ENCODE measurements at regions not wholly inside any gene's neighbourhood (a gene's known extent, or its start where the extent isn't known, plus 50 kb on each side); places are given as distances from the start of the nearest gene placed in this dataset.

DNA sequence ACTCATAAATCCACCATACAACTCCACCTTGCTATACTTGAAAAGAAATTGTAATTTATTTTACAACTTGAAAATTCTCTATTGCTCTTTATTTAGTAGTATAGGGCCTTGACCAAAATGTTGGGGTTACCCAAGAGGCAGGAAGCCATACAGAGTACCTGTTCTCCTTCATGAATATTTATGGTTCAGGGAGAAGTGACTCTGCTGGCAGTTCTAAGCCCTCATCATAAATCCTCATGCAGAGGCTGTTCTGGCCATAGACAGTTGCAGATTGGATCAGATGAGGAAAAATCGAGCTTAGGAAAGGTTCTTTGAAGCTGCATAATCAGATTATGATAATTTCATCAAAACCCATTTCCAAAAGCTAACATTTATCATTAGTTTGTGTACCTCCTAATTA lies 449.4 kb upstream of the TENM4 start:
- Mint-ChIP-seq H3K4me3 (no peak overlapping the region), H3K27ac (ENCODE audit: unreplicated experiment) (no peak overlapping the region), H3K4me1 (no peaks in the 10 kb centered on the region), H3K27me3 (ENCODE audit: low read depth) (no peaks in the 10 kb centered on the region), H3K9me3 (no peaks in the 10 kb centered on the region), H3K36me3 (ENCODE audit: low read depth) (no peaks in the 10 kb centered on the region)
- TF ChIP-seq, protein P1, sequence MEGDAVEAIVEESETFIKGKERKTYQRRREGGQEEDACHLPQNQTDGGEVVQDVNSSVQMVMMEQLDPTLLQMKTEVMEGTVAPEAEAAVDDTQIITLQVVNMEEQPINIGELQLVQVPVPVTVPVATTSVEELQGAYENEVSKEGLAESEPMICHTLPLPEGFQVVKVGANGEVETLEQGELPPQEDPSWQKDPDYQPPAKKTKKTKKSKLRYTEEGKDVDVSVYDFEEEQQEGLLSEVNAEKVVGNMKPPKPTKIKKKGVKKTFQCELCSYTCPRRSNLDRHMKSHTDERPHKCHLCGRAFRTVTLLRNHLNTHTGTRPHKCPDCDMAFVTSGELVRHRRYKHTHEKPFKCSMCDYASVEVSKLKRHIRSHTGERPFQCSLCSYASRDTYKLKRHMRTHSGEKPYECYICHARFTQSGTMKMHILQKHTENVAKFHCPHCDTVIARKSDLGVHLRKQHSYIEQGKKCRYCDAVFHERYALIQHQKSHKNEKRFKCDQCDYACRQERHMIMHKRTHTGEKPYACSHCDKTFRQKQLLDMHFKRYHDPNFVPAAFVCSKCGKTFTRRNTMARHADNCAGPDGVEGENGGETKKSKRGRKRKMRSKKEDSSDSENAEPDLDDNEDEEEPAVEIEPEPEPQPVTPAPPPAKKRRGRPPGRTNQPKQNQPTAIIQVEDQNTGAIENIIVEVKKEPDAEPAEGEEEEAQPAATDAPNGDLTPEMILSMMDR (conservative IDR thresholded peaks at IDR 0.05): no peak
- DNase-seq (ENCODE audit: low read depth, low spot score): no peak

DNA sequence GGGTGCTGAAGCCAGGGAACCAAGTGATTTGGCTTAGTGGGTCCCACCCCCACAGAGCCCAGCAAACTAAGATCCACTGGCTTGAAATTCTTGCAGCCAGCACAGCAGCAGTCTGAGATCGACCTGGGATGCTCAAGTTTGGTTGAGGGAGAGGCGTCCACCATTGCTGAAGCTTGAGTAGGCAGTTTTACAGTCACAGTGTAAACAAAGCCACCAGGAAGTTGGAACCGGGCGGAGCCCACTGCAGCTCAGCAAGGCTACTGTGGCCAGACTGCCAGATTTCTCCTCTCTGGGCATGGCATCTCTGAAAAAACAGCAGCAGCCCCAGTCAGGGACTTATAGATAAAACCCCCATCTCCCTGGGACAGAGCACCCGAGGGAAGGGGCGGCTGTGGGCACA lies 424.1 kb upstream of the TENM4 start:
- no peak overlapping the region for H3K27ac Mint-ChIP-seq (ENCODE audit: unreplicated experiment)
- H3K4me1 Mint-ChIP-seq: no peaks in the 10 kb centered on the region
- H3K27me3 Mint-ChIP-seq (ENCODE audit: low read depth): no peaks in the 10 kb centered on the region
- DNase-seq (ENCODE audit: low read depth, low spot score): no peak
- TF ChIP-seq, protein P1 (conservative IDR thresholded peaks at IDR 0.05): no peak
- peaks cover 10% of the 10 kb centered on the region for H3K9me3 Mint-ChIP-seq
- H3K36me3 Mint-ChIP-seq (ENCODE audit: low read depth): peaks cover 2% of the 10 kb centered on the region
- no peak overlapping the region for H3K4me3 Mint-ChIP-seq

DNA sequence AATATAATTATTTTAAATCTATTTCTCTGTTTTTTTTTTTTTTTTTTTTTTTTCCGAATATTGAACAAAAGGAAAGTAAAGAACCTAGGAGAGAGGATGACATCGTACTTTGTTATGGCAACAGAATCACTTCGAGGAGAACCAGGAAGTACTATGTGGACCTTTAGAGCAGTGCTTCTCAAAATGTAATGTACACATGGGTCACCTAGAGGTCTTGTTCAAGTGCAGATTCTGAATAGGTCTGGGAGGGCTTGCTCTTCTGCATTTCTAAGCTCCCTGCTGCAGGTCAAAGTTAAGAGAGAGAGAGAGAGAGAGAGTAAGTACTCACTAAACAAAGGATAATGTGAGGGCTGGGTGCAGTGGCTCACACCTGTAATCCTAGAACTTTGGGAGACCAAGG lies 419.5 kb upstream of the TENM4 start:
- Mint-ChIP-seq H3K27me3 (ENCODE audit: low read depth) (peaks cover 2% of the 10 kb centered on the region), H3K4me3 (no peak overlapping the region), H3K9me3 (no peaks in the 10 kb centered on the region), H3K36me3 (ENCODE audit: low read depth) (no peaks in the 10 kb centered on the region), H3K4me1 (no peaks in the 10 kb centered on the region), H3K27ac (ENCODE audit: unreplicated experiment) (no peak overlapping the region)
- TF ChIP-seq, protein P1 (conservative IDR thresholded peaks at IDR 0.05): no peak
- DNase-seq (ENCODE audit: low read depth, low spot score): no peak

DNA sequence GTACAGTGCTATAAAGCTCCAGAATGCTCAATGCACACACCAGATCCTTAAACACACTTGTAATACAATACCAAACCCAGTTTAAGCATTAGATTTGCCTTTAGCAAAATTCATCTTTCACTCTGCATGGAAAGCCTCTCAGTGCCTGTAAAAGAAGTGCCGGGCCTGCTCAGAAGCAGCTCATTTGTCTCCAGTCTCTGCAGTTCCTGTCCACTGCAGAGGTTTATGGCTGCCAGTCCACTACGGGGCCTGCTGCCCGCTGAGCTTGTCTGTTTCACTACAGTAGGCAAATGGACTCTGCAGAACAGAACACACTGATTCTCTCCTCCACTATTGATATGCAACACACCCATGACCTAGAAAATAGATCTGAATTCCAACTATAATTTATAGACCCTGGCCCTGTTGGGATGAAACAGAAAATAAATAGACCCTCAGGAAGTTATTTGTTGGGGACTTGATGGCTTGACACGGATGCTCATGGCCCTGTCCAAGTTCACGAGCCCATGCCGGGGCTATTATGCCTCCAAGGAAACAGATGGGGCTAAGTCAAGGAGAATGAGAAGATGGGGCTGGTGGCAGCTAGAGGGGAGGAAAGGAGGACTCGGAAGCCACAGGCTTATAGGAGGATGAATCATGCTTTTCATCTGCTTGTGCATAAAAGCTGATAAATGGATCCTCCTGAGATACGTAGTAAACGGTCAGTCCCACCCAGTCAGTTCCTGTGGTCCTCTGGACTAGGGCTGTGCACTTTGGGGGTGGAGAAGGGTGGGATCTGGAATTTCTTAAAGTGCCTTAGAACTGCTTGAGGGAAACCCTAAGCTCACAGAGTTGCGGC lies 416.8 kb upstream of the TENM4 start:
- no peak overlapping the region for H3K27ac Mint-ChIP-seq (ENCODE audit: unreplicated experiment)
- H3K4me1 Mint-ChIP-seq: no peaks in the 10 kb centered on the region
- DNase-seq (ENCODE audit: low read depth, low spot score): no peak
- no peaks in the 10 kb centered on the region for H3K9me3 Mint-ChIP-seq
- no peaks in the 10 kb centered on the region for H3K36me3 Mint-ChIP-seq (ENCODE audit: low read depth)
- H3K4me3 Mint-ChIP-seq: no peak overlapping the region
- TF ChIP-seq, protein P1 (conservative IDR thresholded peaks at IDR 0.05): no peak
- peaks cover 2% of the 10 kb centered on the region for H3K27me3 Mint-ChIP-seq (ENCODE audit: low read depth)

DNA sequence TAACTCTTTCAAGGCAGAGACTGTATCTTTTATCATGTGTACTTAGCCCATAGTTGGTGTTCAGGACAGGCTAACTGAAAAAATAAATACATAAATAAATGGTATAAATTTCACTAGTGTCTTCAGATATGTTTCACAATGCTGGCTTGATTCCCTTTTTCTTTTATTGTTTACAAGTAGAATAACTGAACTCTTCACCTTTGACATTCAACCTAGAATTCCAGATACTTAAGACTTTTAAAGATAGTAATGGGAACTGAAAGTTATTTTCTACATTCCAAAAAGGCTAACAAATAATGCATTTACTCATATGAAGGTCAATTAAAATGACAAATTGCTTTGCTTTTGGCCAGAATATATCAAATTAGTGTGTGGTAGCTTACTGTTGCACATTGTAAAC lies 411.3 kb upstream of the TENM4 start:
- Mint-ChIP-seq H3K4me3 (no peak overlapping the region), H3K27ac (ENCODE audit: unreplicated experiment) (no peak overlapping the region), H3K27me3 (ENCODE audit: low read depth) (peaks cover 2% of the 10 kb centered on the region), H3K36me3 (ENCODE audit: low read depth) (no peaks in the 10 kb centered on the region), H3K9me3 (peaks cover 2% of the 10 kb centered on the region), H3K4me1 (no peaks in the 10 kb centered on the region)
- TF ChIP-seq, protein P1 (conservative IDR thresholded peaks at IDR 0.05): no peak
- no peak for DNase-seq (ENCODE audit: low read depth, low spot score)

Measured in neural crest cell (in vitro differentiated cells).